H9 (cell line): ENCODE measurements at regions not wholly inside any gene's neighbourhood (a gene's known extent, or its start where the extent isn't known, plus 50 kb on each side); places are given as distances from the start of the nearest gene placed in this dataset.

Experiments
- DNase-seq: peaks from one replicate; pipeline ENCODE4 v3.0.0-alpha.2; 2017
- H2AFZ ChIP-seq: one replicate; pipeline ENCODE4 v1.6.1; 2013; ENCODE audit warnings: mild to moderate bottlenecking, low read length, control low read depth, moderate library complexity
- H2AK5ac ChIP-seq: 2 replicates; pipeline ENCODE4 v1.6.1; 2013; ENCODE audit warnings: low read length, control low read depth, mixed read lengths; ENCODE audit not compliant: insufficient read length
- H2BK120ac ChIP-seq: one replicate; pipeline ENCODE4 v1.6.1; 2013; ENCODE audit warnings: low read depth, mild to moderate bottlenecking, low read length, control low read depth, inconsistent platforms; ENCODE audit not compliant: poor library complexity, severe bottlenecking
- H2BK12ac ChIP-seq: 2 replicates; pipeline ENCODE4 v1.6.1; 2013; ENCODE audit warnings: low read length, control low read depth, mixed read lengths, low read depth; ENCODE audit not compliant: insufficient read length
- H2BK15ac ChIP-seq: 2 replicates; pipeline ENCODE4 v1.6.1; 2013; ENCODE audit warnings: low read depth, low read length, control low read depth
- H2BK20ac ChIP-seq: one replicate; pipeline ENCODE4 v1.6.1; 2013; ENCODE audit warnings: low read depth, mild to moderate bottlenecking, low read length, control low read depth, inconsistent platforms; ENCODE audit not compliant: poor library complexity, severe bottlenecking
- H2BK5ac ChIP-seq: 2 replicates; pipeline ENCODE4 v1.6.1; 2013; ENCODE audit warnings: low read length, control low read depth, mixed read lengths; ENCODE audit not compliant: insufficient read length
- H3K14ac ChIP-seq: 2 replicates; pipeline ENCODE4 v1.6.1; 2013; ENCODE audit warnings: low read length, control low read depth; ENCODE audit not compliant: insufficient read depth
- H3K18ac ChIP-seq: 2 replicates; pipeline ENCODE4 v1.6.1; 2013; ENCODE audit warnings: low read depth, mild to moderate bottlenecking, mixed read lengths, low read length, control low read depth; ENCODE audit not compliant: insufficient read length
- H3K23ac ChIP-seq: 2 replicates; pipeline ENCODE4 v1.6.1; 2013; ENCODE audit warnings: low read length, control low read depth, mixed read lengths, low read depth; ENCODE audit not compliant: insufficient read length
- H3K23me2 ChIP-seq: 2 replicates; pipeline ENCODE4 v1.6.1; 2013; ENCODE audit warnings: low read depth, mild to moderate bottlenecking, mixed read lengths, low read length, control low read depth; ENCODE audit not compliant: insufficient read length, poor library complexity, severe bottlenecking
- H3K27ac ChIP-seq: 2 replicates; pipeline ENCODE4 v1.5.1; 2013; ENCODE audit warnings: low read length, control low read depth, mixed read lengths, low read depth; ENCODE audit not compliant: insufficient read length
- H3K27me3 ChIP-seq: 2 replicates; pipeline ENCODE4 v1.6.1; 2013; ENCODE audit warnings: low read length, control low read depth, inconsistent platforms; ENCODE audit not compliant: insufficient read depth
- H3K4ac ChIP-seq: 2 replicates; pipeline ENCODE4 v1.6.1; 2013; ENCODE audit warnings: low read depth, mild to moderate bottlenecking, control low read depth, inconsistent platforms, low read length, moderate library complexity
- H3K4me1 ChIP-seq: 2 replicates; pipeline ENCODE4 v1.6.1; 2013; ENCODE audit warnings: low read length, control low read depth, inconsistent platforms; ENCODE audit not compliant: insufficient read depth
- H3K4me2 ChIP-seq: 2 replicates; pipeline ENCODE4 v1.6.1; 2013; ENCODE audit warnings: low read length, control low read depth, mixed read lengths; ENCODE audit not compliant: insufficient read length, insufficient read depth
- H3K56ac ChIP-seq: 2 replicates; pipeline ENCODE4 v1.6.1; 2013; ENCODE audit warnings: low read depth, mild to moderate bottlenecking, mixed read lengths, low read length, control low read depth; ENCODE audit not compliant: insufficient read length
- H3K79me1 ChIP-seq: 2 replicates; pipeline ENCODE4 v1.6.1; 2013; ENCODE audit warnings: low read depth, mild to moderate bottlenecking, moderate library complexity, low read length, control low read depth, inconsistent platforms; ENCODE audit not compliant: insufficient read depth, poor library complexity, severe bottlenecking
- H3K79me2 ChIP-seq: 2 replicates; pipeline ENCODE4 v1.6.1; 2013; ENCODE audit warnings: low read length, control low read depth, inconsistent platforms; ENCODE audit not compliant: insufficient read depth
- H3K9ac ChIP-seq: 2 replicates; pipeline ENCODE4 v1.6.1; 2013; ENCODE audit warnings: low read length, control low read depth, mixed read lengths; ENCODE audit not compliant: insufficient read length; ENCODE audit errors: extremely low read depth
- H3K9me3 ChIP-seq: one replicate; pipeline ENCODE4 v1.6.1; 2013; ENCODE audit warnings: low read depth, low read length, inconsistent platforms; ENCODE audit not compliant: control insufficient read depth
- H3T11ph ChIP-seq: one replicate; pipeline ENCODE4 v1.6.1; 2013; ENCODE audit warnings: mild to moderate bottlenecking, low read length, control low read depth, inconsistent platforms
- H4K20me1 ChIP-seq: one replicate; pipeline ENCODE4 v1.6.1; 2013; ENCODE audit not compliant: control insufficient read depth, insufficient read length, insufficient read depth
- H4K5ac ChIP-seq: 2 replicates; pipeline ENCODE4 v1.6.1; 2013; ENCODE audit warnings: low read depth, mild to moderate bottlenecking, mixed read lengths, low read length, control low read depth; ENCODE audit not compliant: insufficient read length
- H4K8ac ChIP-seq: replicated peaks from 2 replicates; pipeline ENCODE4 v1.6.1; 2013; ENCODE audit warnings: low read length, control low read depth, mixed read lengths, low read depth; ENCODE audit not compliant: insufficient read length
- H4K91ac ChIP-seq: 2 replicates; pipeline ENCODE4 v1.6.1; 2013; ENCODE audit warnings: low read depth, mild to moderate bottlenecking, moderate library complexity, mixed read lengths, low read length, control low read depth; ENCODE audit not compliant: insufficient read length
- H3K27ac Mint-ChIP-seq, 3 experiments: 2 replicates in 2 of 3; 3 replicates in 1 of 3; pipeline ENCODE4 v1.8.0; 2020 to 2021; ENCODE audit warnings: mixed read lengths in 3 of 3, mild to moderate bottlenecking in 1 of 3, moderate library complexity in 1 of 3
- H3K27me3 Mint-ChIP-seq: 2 replicates; pipeline ENCODE4 v1.8.0; 2021; ENCODE audit warnings: low read depth, mild to moderate bottlenecking, moderate library complexity, mixed read lengths
- H3K36me3 Mint-ChIP-seq, 3 experiments: 2 replicates in 2 of 3; 3 replicates in 1 of 3; pipeline ENCODE4 v1.8.0; 2020 to 2021; ENCODE audit warnings: low read depth in 3 of 3, mixed read lengths in 3 of 3; ENCODE audit not compliant: insufficient read depth in 1 of 3
- H3K4me1 Mint-ChIP-seq, 2 experiments: 2 replicates each; pipeline ENCODE4 v1.8.0; 2020; ENCODE audit warnings: mixed read lengths in 2 of 2
- H3K4me3 Mint-ChIP-seq, 2 experiments: 2 replicates in 1 of 2; 3 replicates in 1 of 2; pipeline ENCODE4 v1.8.0; 2020 to 2021; ENCODE audit warnings: mild to moderate bottlenecking in 2 of 2, mixed read lengths in 2 of 2, moderate library complexity in 1 of 2
- H3K9me3 Mint-ChIP-seq, 2 experiments: 2 replicates in 1 of 2; 3 replicates in 1 of 2; pipeline ENCODE4 v1.8.0; 2020; ENCODE audit warnings: mild to moderate bottlenecking in 2 of 2, mixed read lengths in 2 of 2, moderate library complexity in 1 of 2
- WGBS: extraction: QIAGEN DNeasy Blood & Tissue Kit; methylation state at CpG from one replicate; pipeline ENCODE4 v1.1.7; 2013; ENCODE audit warnings: missing lambda C conversion rate, low lambda C conversion rate, mixed read lengths; ENCODE audit not compliant: insufficient read length; ENCODE audit errors: extremely low coverage; 5-methylcytosine and 5-hydroxymethylcytosine counted together
- TF ChIP-seq, protein P1 (sequence below): fragments of 200-600 bp; sonication (generic); conservative IDR thresholded peaks from 3 replicates; pipeline ENCODE4 v1.8.0; 2021; ENCODE audit warnings: antibody characterized with exemption, mild to moderate bottlenecking

DNA sequence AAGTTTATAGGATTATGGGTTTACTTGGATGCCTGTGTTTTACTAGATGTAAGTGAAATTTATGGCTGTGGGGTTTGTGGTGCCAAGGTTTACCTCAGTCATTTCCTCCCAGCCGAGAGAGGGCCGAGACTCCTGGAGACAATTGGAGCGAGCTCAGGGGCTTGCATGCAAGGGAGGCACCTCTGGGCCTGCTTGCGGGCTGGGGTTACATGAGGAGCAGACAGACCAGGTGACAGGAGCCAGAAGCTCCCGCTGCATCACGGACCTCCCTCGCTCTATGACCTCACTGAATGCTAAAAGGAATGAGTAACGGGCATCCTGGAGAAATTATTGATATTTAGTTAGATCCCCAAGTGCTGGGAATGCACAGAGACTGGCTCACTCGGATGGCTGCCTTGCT, 275.2 kb upstream of the KIRREL3 start:
- Histone ChIP-seq H4K91ac (no peak overlapping the region), H2BK12ac (no peak overlapping the region), H3K4me2 (no peak overlapping the region), H3K56ac (no peak overlapping the region), H2AFZ (no peak overlapping the region), H3K9ac (no peak overlapping the region), H2AK5ac (no peak overlapping the region), H3T11ph (no peak overlapping the region), H2BK120ac (no peak overlapping the region), H3K9me3 (no peaks in the 10 kb centered on the region), H3K27me3 (no peaks in the 10 kb centered on the region), H2BK15ac (no peak overlapping the region), H4K8ac (no peak overlapping the region), H3K79me1 (no peaks in the 10 kb centered on the region), H3K14ac (no peak overlapping the region), H3K23ac (no peak overlapping the region), H3K27ac (no peak overlapping the region), H4K20me1 (no peaks in the 10 kb centered on the region), H2BK5ac (no peak overlapping the region), H4K5ac (no peak overlapping the region), H3K18ac (no peak overlapping the region), H3K23me2 (no peaks in the 10 kb centered on the region), H3K79me2 (no peaks in the 10 kb centered on the region), H3K4ac (no peak overlapping the region), H2BK20ac (no peak overlapping the region), H3K4me1 (peaks cover 4% of the 10 kb centered on the region; the same call in 1 of the 2 replicates)
- Mint-ChIP-seq H3K27ac (peak overlapping the region in 2 of 3 experiments; percentile 2 to 27; a peak in 3 of 7 replicates), H3K4me3 (no peak overlapping the region), H3K36me3 (no peaks in the 10 kb centered on the region), H3K27me3 (no peaks in the 10 kb centered on the region), H3K9me3 (no peaks in the 10 kb centered on the region), H3K4me1 (peaks cover 12 to 13% of the 10 kb centered on the region in 2 experiments)
- TF ChIP-seq, protein P1, sequence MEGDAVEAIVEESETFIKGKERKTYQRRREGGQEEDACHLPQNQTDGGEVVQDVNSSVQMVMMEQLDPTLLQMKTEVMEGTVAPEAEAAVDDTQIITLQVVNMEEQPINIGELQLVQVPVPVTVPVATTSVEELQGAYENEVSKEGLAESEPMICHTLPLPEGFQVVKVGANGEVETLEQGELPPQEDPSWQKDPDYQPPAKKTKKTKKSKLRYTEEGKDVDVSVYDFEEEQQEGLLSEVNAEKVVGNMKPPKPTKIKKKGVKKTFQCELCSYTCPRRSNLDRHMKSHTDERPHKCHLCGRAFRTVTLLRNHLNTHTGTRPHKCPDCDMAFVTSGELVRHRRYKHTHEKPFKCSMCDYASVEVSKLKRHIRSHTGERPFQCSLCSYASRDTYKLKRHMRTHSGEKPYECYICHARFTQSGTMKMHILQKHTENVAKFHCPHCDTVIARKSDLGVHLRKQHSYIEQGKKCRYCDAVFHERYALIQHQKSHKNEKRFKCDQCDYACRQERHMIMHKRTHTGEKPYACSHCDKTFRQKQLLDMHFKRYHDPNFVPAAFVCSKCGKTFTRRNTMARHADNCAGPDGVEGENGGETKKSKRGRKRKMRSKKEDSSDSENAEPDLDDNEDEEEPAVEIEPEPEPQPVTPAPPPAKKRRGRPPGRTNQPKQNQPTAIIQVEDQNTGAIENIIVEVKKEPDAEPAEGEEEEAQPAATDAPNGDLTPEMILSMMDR: no peak
- WGBS: no CpG with 5 or more reads among the region's 9 CpGs
- no peak for DNase-seq
